ENCODE measurements at regions not wholly inside any gene's neighbourhood (a gene's known extent, or its start where the extent isn't known, plus 50 kb on each side); places are given as distances from the start of the nearest gene placed in this dataset.

DNA sequence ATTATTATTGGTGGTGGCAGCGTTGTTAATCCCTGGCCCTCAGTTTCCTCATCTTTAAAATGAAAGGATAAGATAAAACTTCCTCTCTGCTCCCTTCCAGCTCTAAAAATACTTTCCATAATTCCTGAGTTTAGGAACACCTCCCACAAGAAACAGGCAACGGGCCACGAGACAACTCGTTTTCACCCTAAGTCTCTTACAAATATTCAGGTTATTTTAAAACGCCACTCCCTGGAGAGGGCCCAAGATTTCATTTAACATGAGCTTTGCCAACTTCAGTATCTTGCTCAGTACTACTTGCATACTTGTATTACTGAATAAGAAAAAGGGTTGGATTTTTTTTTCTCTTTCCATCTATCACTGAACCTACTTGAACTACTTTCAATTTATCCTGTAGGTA, 611.1 kb upstream of the FANCL start:
- TF ChIP-seq, protein P1, sequence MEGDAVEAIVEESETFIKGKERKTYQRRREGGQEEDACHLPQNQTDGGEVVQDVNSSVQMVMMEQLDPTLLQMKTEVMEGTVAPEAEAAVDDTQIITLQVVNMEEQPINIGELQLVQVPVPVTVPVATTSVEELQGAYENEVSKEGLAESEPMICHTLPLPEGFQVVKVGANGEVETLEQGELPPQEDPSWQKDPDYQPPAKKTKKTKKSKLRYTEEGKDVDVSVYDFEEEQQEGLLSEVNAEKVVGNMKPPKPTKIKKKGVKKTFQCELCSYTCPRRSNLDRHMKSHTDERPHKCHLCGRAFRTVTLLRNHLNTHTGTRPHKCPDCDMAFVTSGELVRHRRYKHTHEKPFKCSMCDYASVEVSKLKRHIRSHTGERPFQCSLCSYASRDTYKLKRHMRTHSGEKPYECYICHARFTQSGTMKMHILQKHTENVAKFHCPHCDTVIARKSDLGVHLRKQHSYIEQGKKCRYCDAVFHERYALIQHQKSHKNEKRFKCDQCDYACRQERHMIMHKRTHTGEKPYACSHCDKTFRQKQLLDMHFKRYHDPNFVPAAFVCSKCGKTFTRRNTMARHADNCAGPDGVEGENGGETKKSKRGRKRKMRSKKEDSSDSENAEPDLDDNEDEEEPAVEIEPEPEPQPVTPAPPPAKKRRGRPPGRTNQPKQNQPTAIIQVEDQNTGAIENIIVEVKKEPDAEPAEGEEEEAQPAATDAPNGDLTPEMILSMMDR (IDR thresholded peaks at IDR 0.05; ENCODE audit: insufficient read depth, missing control alignments): no peak
- FAIRE-seq (no peak), DNase-seq (ENCODE audit: insufficient read length, low spot score) (no peak)

DNA sequence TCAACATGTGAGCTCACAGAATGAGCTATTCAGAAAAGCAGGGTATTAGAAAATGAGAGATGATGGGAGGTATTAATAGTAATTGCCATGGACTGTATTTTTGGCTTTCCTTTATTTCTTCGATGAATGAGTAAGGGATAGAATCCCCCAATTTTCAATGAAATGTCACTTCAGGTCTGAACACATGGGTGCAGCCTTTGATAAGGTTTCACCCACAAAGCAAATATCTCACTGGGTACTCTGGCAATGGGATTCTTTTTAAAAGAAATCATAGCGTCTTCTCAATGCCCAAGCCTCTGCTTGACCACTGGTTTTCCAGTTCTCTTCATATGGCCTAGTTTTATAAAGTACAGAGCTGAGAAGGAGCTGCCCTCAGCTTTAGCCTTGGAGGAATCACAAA, 610.5 kb upstream of the FANCL start:
- FAIRE-seq (no peak), DNase-seq (ENCODE audit: insufficient read length, low spot score) (no peak)
- TF ChIP-seq, protein P1 (IDR thresholded peaks at IDR 0.05; ENCODE audit: insufficient read depth, missing control alignments): peak; percentile 7

DNA sequence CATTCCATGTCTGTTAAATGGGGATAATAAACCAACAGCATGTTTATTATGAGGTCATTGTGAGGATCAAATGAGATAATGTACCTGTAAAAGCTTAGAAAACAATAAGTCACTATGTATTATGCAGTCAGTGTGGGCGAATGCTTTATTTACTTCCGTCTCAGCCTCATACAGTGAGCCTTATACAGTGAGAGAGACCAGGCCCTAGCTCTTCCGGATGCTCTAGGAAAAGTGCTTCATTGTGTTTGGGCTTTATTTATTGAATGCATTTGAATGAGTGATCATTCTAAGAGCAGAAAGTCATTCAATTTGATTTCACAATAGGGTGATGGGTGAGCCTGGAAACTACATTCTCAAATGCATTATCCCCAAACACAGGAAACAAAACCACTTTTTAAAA, 603.9 kb upstream of the FANCL start:
- FAIRE-seq (no peak), DNase-seq (ENCODE audit: insufficient read length, low spot score) (no peak)
- TF ChIP-seq, protein P1 (IDR thresholded peaks at IDR 0.05; ENCODE audit: insufficient read depth, missing control alignments): no peak

DNA sequence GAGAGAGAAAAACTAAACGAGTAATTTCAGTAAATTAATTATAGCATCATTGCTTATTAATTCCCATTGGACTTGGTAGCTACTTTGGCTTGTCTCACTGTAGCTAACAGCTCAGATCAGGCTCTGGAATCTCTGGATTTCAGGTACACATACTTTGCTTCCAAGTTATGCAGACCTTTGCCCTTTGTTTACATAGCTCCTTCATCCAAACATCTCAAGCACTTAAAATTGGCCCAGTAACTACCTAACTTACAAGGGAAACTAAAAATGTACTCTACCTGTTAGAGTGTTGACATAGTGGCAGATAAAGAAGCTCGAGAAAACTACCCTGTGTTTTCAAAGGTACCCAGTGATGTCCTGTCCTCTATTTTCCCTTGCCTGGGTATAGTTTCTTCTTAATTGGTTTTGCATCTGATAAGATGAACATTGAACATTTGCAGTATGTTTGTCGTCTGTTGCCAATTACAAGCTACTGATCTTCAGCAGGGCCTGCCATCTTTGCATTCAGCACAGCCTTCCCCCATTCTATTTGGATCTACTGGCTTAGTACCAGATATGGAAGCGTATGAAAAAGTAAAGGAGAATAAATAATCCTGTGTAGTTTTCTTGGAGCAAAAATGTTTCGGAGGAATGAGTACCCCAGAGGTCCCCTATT, 601.5 kb upstream of the FANCL start:
- TF ChIP-seq, protein P1 (IDR thresholded peaks at IDR 0.05; ENCODE audit: insufficient read depth, missing control alignments): no peak
- no peak for DNase-seq (ENCODE audit: insufficient read length, low spot score)
- no peak for FAIRE-seq

DNA sequence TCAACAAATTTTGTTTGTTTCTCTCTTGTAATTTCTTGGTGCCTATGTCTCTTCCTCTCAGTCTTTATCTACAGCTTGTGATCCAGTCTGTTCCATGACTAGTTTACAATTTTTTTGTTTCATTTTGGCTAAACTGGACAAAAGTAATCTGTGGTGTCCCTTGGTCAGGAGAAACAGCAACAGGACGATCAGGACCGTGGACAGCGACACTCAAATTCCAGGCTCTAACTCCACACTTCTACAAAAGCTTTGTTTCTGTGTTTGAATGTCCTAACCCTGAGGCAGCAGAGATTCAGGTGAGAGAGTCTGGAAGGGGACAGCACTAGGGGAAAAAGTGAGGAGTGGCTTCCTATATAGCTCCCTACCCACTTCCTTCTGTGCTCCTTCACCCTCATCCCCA, 593.3 kb upstream of the FANCL start:
- TF ChIP-seq, protein P1 (IDR thresholded peaks at IDR 0.05; ENCODE audit: insufficient read depth, missing control alignments): no peak
- FAIRE-seq: no peak
- DNase-seq (ENCODE audit: insufficient read length, low spot score): no peak

DNA sequence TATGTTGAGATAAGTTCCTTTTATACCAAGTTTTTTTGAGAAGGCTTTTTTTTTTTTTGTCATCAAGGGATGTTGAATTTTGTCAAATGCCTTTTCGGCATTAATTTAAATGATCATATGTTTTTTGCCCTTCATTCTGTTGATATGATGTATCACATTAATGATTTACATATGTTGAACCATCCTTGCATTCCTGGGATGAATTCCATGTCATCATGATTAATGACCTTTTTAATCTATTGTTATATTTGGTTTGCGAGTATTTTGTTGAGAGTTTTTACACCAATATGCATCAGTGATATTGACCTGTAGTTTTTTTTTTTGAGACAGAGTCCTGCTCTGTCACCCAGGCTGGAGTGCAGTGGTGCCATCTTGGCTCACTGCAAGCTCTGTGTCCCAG, 585.7 kb upstream of the FANCL start:
- FAIRE-seq: no peak
- no peak for DNase-seq (ENCODE audit: insufficient read length, low spot score)
- TF ChIP-seq, protein P1 (IDR thresholded peaks at IDR 0.05; ENCODE audit: insufficient read depth, missing control alignments): no peak

DNA sequence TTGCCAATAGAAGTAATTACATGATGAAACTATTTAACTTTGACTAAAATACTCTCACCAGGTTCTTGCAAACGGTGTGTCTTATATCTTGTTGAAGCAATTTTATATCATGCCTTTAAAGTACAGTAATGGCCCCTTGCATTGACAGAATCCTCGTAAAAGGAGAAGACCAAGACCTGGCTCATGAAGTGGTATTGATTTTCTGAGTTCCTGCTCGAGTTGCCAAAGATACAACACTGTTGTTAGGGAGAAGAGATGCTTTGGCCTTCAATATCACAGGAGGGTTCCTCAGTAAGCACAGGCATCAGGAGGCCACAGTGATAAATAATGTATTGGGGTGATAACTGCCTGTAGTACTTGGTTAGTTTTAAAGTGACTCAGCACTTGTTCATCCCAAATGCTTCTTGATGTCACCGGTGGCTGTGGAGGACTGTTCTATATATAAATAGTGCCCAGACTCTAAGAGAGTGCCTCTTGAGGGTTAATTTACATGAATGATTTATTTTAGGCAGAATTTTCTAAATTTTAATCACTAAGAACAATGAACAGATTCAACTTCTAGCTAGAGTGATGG, 571.7 kb upstream of the FANCL start:
- TF ChIP-seq, protein P1 (IDR thresholded peaks at IDR 0.05; ENCODE audit: insufficient read depth, missing control alignments): no peak
- no peak for FAIRE-seq
- no peak for DNase-seq (ENCODE audit: insufficient read length, low spot score)
